ENCODE measurements at regions not wholly inside any gene's neighbourhood (a gene's known extent, or its start where the extent isn't known, plus 50 kb on each side); places are given as distances from the start of the nearest gene placed in this dataset.

DNA sequence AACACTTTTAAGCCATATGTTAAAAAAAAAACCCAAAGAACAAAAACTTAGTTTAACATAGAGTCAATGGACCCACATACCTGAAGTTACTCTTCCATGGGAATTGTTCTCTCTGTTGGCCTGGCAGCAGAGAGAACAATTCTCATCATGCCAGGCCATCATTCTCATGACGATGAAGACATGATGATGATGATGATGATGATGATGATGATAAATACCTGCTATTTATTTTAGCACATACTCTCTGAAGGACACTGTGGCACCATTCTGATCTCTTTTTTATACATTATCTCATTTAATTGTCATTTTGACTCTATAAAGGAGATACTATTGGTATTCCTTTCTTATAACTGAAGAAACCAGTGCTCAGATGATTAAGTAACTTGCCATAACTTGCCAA, 366.9 kb downstream of the MFSD1 start:
- no peak for TF ChIP-seq CTCF (IDR thresholded peaks at IDR 0.05)

GRCh38 chr3:159169828-159170227, 368.0 kb downstream of the MFSD1 start:
- H3K9me3 ChIP-seq = no peaks in the 10 kb centered on the region
- H3K36me3 ChIP-seq = no peaks in the 10 kb centered on the region
- DNase-seq (ENCODE audit: low spot score in 2 of 2) = no peak
- intact Hi-C loops (cut with DNase I) = no loop called here
- no peak overlapping the region for H3K4me3 ChIP-seq
- TF ChIP-seq CTCF (IDR thresholded peaks at IDR 0.05) = no peak
- no peaks in the 10 kb centered on the region for H3K27me3 ChIP-seq
- no peak overlapping the region for H3K27ac ChIP-seq
- H3K4me1 ChIP-seq = no peaks in the 10 kb centered on the region

More for the DNA sequence above, 366.9 kb downstream of the MFSD1 start:
- no peaks in the 10 kb centered on the region for H3K9me3 ChIP-seq
- no peak overlapping the region for H3K27ac ChIP-seq
- no peaks in the 10 kb centered on the region for H3K36me3 ChIP-seq
- DNase-seq (ENCODE audit: low spot score in 2 of 2) = no peak
- H3K27me3 ChIP-seq = no peaks in the 10 kb centered on the region
- intact Hi-C loops (cut with DNase I) = no loop called here
- H3K4me3 ChIP-seq = no peak overlapping the region
- no peaks in the 10 kb centered on the region for H3K4me1 ChIP-seq

- Histone ChIP-seq H3K27ac (no peak overlapping the region), H3K9me3 (no peaks in the 10 kb centered on the region), H3K27me3 (no peaks in the 10 kb centered on the region), H3K4me3 (no peak overlapping the region), H3K4me1 (no peaks in the 10 kb centered on the region), H3K36me3 (no peaks in the 10 kb centered on the region)
- no peak for DNase-seq (ENCODE audit: low spot score in 2 of 2)
- intact Hi-C loops (cut with DNase I) = no loop called here
- no peak for TF ChIP-seq CTCF (IDR thresholded peaks at IDR 0.05)
Measured at GRCh38 chr3:159170436-159171003, 368.7 kb downstream of the MFSD1 start.

DNA sequence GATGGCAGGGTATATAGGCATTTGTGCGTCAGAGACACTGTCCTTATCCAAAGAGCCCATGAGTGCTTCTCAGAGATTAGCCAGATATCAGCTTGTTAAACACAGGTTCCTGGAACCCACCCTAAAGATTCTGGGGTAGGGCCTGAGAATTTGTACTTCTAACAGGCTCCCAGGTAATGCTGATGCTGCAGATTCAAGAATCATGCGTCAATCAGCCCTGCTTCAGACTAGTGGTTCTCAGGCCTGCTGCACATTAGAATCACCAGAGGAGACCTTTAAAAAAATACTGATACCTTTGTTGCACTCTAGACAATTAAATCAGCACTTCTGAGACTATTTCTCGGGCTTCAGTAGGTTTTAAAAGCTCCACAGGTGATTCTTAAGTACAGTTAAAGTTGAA, 369.5 kb downstream of the MFSD1 start:
- DNase-seq (ENCODE audit: low spot score in 2 of 2) = no peak
- no peak overlapping the region for H3K27ac ChIP-seq
- TF ChIP-seq CTCF (IDR thresholded peaks at IDR 0.05) = no peak
- H3K36me3 ChIP-seq = no peaks in the 10 kb centered on the region
- H3K4me1 ChIP-seq = no peaks in the 10 kb centered on the region
- intact Hi-C loops (cut with DNase I) = no loop called here
- no peak overlapping the region for H3K4me3 ChIP-seq
- no peaks in the 10 kb centered on the region for H3K9me3 ChIP-seq
- H3K27me3 ChIP-seq = no peaks in the 10 kb centered on the region

- H3K27me3 ChIP-seq = no peaks in the 10 kb centered on the region
- no peak overlapping the region for H3K4me3 ChIP-seq
- H3K4me1 ChIP-seq = no peaks in the 10 kb centered on the region
- TF ChIP-seq CTCF (IDR thresholded peaks at IDR 0.05) = no peak
- no peaks in the 10 kb centered on the region for H3K36me3 ChIP-seq
- intact Hi-C loops (cut with DNase I) = no loop called here
- no peak for DNase-seq (ENCODE audit: low spot score in 2 of 2)
- H3K27ac ChIP-seq = no peak overlapping the region
- H3K9me3 ChIP-seq = no peaks in the 10 kb centered on the region
Measured at GRCh38 chr3:159172473-159172872, 370.6 kb downstream of the MFSD1 start.
